IgD-negative memory B cell (primary cell): ENCODE measurements at regions not wholly inside any gene's neighbourhood (a gene's known extent, or its start where the extent isn't known, plus 50 kb on each side); places are given as distances from the start of the nearest gene placed in this dataset.
"Not testable (repeated sequence)": the region's sequence is repeated elsewhere in the genome, so short reads cannot be mapped to it uniquely, and the experiment has no call there.

ENCODE experiments used
- H3K27ac Mint-ChIP-seq, 3 donors: one replicate each; pipeline ENCODE4 v1.8.0; 2020 to 2022; ENCODE audit warnings: mild to moderate bottlenecking in 3 of 3, mixed read lengths in 3 of 3, moderate library complexity in 1 of 3
- H3K27me3 Mint-ChIP-seq: one replicate; pipeline ENCODE4 v1.8.0; 2021; ENCODE audit warnings: mixed read lengths
- H3K36me3 Mint-ChIP-seq: one replicate; pipeline ENCODE4 v1.8.0; 2020; ENCODE audit warnings: mild to moderate bottlenecking, mixed read lengths
- H3K4me1 Mint-ChIP-seq, 3 donors: one replicate each; pipeline ENCODE4 v1.8.0; 2020 to 2022; ENCODE audit warnings: mixed read lengths in 3 of 3, mild to moderate bottlenecking in 1 of 3
- H3K4me3 Mint-ChIP-seq, 4 donors: one replicate each; pipeline ENCODE4 v1.8.0; 2020 to 2022; ENCODE audit warnings: mild to moderate bottlenecking in 4 of 4, mixed read lengths in 4 of 4, moderate library complexity in 3 of 4
- H3K9me3 Mint-ChIP-seq, 3 donors: one replicate each; pipeline ENCODE4 v1.8.0; 2020 to 2021; ENCODE audit warnings: mixed read lengths in 3 of 3, mild to moderate bottlenecking in 1 of 3

DNA sequence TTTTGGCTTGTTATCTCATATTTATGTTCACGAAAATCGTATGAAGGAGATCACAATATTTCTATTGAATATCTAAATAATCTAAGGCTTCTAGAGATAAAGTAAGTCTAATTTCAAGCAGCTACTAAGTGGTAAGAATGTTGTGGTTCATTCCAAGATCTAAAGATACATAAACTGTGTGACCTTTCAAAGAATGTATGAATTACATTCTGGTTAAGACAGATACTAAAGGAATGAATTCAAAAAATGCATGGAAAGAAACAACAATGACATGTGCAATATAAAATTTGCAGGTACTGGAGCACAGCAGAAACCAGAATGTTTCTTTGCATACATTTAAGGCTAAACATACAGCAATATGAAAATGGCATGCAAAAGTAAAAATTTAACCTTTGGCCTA is 1214.6 kb downstream of the CDH8 start:
- H3K9me3 Mint-ChIP-seq = peaks cover 3 to 11% (median 4%) of the 10 kb centered on the region in 3 donors
- H3K4me3 Mint-ChIP-seq = no peak overlapping the region

GRCh38 chr16:60820361-60820760 is 1215.9 kb downstream of the CDH8 start:
- H3K4me1 Mint-ChIP-seq = no peaks in the 10 kb centered on the region
- H3K36me3 Mint-ChIP-seq = peaks cover 1% of the 10 kb centered on the region

More for the DNA sequence above, 1214.6 kb downstream of the CDH8 start:
- Mint-ChIP-seq H3K4me1 (no peaks in the 10 kb centered on the region), H3K36me3 (peaks cover under 1% of the 10 kb centered on the region), H3K27me3 (no peaks in the 10 kb centered on the region), H3K27ac (no peak overlapping the region)

DNA sequence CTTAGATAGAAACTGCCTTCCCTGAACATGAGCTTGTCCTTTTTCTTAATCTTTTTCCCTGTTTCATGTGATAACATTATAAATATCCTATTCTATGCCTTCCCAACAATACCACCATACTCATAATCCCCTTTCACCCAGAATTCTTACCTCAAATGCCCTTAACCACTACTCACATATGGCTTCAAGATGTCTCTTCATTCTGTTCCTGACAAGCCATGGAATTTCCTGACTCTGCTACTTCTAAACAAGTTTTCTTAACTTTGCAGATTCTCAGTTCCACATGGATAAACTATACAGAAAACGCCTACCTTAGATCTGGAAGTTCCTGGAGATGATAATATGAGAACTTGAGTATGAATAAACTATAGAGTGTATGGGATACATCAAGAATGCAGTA is 1217.8 kb downstream of the CDH8 start:
- Mint-ChIP-seq H3K36me3 (peaks cover 1% of the 10 kb centered on the region), H3K27me3 (no peaks in the 10 kb centered on the region), H3K9me3 (peaks cover 3 to 19% (median 5%) of the 10 kb centered on the region in 3 donors), H3K4me3 (no peak overlapping the region), H3K27ac (no peak overlapping the region), H3K4me1 (no peaks in the 10 kb centered on the region)

More at GRCh38 chr16:60820361-60820760, 1215.9 kb downstream of the CDH8 start:
- H3K27ac Mint-ChIP-seq = no peak overlapping the region
- H3K9me3 Mint-ChIP-seq = peaks cover 3 to 19% (median 5%) of the 10 kb centered on the region in 3 donors
- H3K27me3 Mint-ChIP-seq = no peaks in the 10 kb centered on the region
- H3K4me3 Mint-ChIP-seq = no peak overlapping the region

DNA sequence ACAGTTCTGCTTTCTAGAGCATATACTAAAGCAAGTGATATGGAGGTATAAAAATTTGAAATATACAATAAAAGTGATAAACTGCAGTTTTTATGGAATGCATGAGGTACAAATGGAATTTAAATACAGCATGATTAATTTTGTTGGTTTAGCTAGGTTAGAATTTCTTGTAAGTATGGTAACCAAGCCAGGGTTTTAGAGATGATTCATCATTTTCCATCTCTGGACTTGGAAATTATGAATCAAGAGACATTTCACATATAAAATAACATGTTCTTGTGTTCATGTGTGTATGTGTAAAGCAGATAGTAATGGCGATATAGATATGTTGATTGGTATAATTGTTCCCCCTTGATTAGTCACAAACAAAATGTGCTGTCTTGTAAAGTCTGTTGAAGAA is 1219.8 kb downstream of the CDH8 start:
- Mint-ChIP-seq H3K36me3 (peaks cover 1% of the 10 kb centered on the region), H3K4me1 (no peaks in the 10 kb centered on the region), H3K27ac (no peak overlapping the region), H3K4me3 (no peak overlapping the region), H3K9me3 (peaks cover 3 to 19% (median 5%) of the 10 kb centered on the region in 3 donors), H3K27me3 (no peaks in the 10 kb centered on the region)

GRCh38 chr16:60815865-60816264 is 1220.4 kb downstream of the CDH8 start:
- Mint-ChIP-seq H3K36me3 (peaks cover 1% of the 10 kb centered on the region), H3K27me3 (no peaks in the 10 kb centered on the region), H3K9me3 (peaks cover 3 to 19% (median 5%) of the 10 kb centered on the region in 3 donors), H3K27ac (no peak overlapping the region), H3K4me1 (no peaks in the 10 kb centered on the region), H3K4me3 (peak overlapping the region in 1 of 4 donors; percentile 28)

- Mint-ChIP-seq H3K4me1 (no peaks in the 10 kb centered on the region), H3K27ac (no peak overlapping the region), H3K27me3 (no peaks in the 10 kb centered on the region), H3K36me3 (peaks cover 1% of the 10 kb centered on the region), H3K9me3 (peaks cover 2 to 21% (median 7%) of the 10 kb centered on the region in 3 donors), H3K4me3 (no peak overlapping the region)
These were observed 1221.2 kb downstream of the CDH8 start for GRCh38 chr16:60815033-60815432.

- no peak overlapping the region for H3K27ac Mint-ChIP-seq
- no peaks in the 10 kb centered on the region for H3K4me1 Mint-ChIP-seq
- no peaks in the 10 kb centered on the region for H3K27me3 Mint-ChIP-seq
- peaks cover 4 to 15% (median 6%) of the 10 kb centered on the region in 3 donors for H3K9me3 Mint-ChIP-seq
- no peak overlapping the region for H3K4me3 Mint-ChIP-seq
- peaks cover under 1% of the 10 kb centered on the region for H3K36me3 Mint-ChIP-seq
These were observed 1224.6 kb downstream of the CDH8 start for GRCh38 chr16:60811657-60812056.

DNA sequence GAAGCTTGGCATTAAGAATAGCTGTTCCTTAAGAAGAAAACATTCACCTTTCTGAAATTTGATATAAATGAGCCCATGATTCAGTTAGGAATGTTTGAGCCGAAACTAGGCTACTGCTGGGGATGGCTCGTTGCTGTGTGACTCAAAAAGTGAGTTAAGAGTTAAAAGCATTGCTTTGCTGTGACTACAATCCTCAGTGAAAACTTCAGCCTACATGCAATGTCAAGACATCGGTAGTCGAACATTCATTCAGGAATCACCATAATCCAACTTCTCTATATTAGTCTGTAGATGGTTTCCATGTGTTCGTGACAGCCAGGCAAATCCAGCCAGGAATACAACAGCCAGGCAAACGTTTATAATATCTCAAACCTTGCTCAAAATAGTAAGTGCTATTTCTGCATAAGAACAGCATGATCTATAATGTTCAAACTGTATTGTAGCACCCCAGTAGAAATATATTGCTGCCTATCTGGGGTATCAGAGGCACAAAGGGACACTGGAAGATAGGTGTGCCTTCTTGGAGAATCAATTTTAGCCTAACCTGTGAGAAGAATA is 1225.1 kb downstream of the CDH8 start:
- peaks cover 5 to 17% (median 6%) of the 10 kb centered on the region in 3 donors for H3K9me3 Mint-ChIP-seq
- H3K27ac Mint-ChIP-seq = no peak overlapping the region
- H3K4me3 Mint-ChIP-seq = no peak overlapping the region
- H3K36me3 Mint-ChIP-seq = no peaks in the 10 kb centered on the region
- H3K27me3 Mint-ChIP-seq = no peaks in the 10 kb centered on the region
- H3K4me1 Mint-ChIP-seq = no peaks in the 10 kb centered on the region

DNA sequence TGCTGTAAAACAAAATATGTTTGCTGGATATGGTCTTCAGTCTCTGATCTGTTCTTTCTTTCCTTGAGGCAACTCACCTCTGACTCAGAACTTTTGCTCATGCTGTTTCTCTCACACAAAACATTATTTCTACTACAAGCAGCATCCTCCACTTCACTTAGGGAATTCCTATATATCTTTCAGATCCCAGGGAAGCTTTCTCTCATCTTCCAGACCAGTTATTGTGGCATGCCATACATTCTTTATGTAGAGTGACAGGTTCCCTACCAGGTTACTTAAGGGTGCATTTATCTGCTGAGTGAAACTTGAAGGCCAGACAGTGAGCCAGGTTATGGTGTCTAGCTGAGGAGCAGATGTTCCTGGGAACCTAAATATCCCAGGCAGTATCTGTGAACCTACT is 1226.0 kb downstream of the CDH8 start:
- Mint-ChIP-seq H3K36me3 (no peaks in the 10 kb centered on the region), H3K27me3 (no peaks in the 10 kb centered on the region), H3K4me3 (no peak overlapping the region), H3K4me1 (no peaks in the 10 kb centered on the region), H3K9me3 (peaks cover 5 to 16% (median 6%) of the 10 kb centered on the region in 3 donors), H3K27ac (no peak overlapping the region)

GRCh38 chr16:60792437-60792836 is 1243.8 kb downstream of the CDH8 start:
- Mint-ChIP-seq H3K27me3 (no peaks in the 10 kb centered on the region), H3K27ac (no peak overlapping the region), H3K4me1 (no peaks in the 10 kb centered on the region), H3K36me3 (peaks cover 2% of the 10 kb centered on the region), H3K4me3 (no peak overlapping the region), H3K9me3 (peaks cover 5 to 13% (median 5%) of the 10 kb centered on the region in 3 donors)

DNA sequence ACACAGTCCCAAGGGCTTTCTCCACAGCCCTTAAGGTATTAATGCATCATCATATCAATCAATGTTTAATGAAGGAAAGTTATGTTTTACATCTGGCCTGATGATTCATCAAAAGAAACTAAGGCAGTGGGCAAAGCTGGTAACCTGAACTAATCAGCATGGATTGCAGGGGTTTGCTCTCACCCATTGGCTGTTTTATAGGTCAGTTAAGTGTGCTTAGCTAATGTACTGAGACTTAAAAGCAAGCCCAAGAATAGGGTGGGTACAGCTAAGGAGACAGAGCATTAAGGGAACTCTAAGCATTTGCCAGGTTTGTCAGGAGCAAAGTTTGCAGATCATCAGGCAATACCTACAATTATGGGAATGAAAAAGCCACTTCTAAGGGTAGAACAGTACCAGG is 1247.6 kb downstream of the CDH8 start:
- no peaks in the 10 kb centered on the region for H3K4me1 Mint-ChIP-seq
- H3K4me3 Mint-ChIP-seq = no peak overlapping the region
- H3K27me3 Mint-ChIP-seq = no peaks in the 10 kb centered on the region
- H3K36me3 Mint-ChIP-seq = peaks cover under 1% of the 10 kb centered on the region
- H3K27ac Mint-ChIP-seq = no peak overlapping the region
- peaks cover 2 to 9% (median 4%) of the 10 kb centered on the region in 3 donors for H3K9me3 Mint-ChIP-seq

- no peaks in the 10 kb centered on the region for H3K27me3 Mint-ChIP-seq
- no peak overlapping the region for H3K27ac Mint-ChIP-seq
- no peak overlapping the region for H3K4me3 Mint-ChIP-seq
- H3K4me1 Mint-ChIP-seq = no peaks in the 10 kb centered on the region
- H3K9me3 Mint-ChIP-seq = peaks cover 1 to 19% (median 13%) of the 10 kb centered on the region in 3 donors
- H3K36me3 Mint-ChIP-seq = no peaks in the 10 kb centered on the region
These were observed 1260.0 kb downstream of the CDH8 start for GRCh38 chr16:60776281-60776680.

DNA sequence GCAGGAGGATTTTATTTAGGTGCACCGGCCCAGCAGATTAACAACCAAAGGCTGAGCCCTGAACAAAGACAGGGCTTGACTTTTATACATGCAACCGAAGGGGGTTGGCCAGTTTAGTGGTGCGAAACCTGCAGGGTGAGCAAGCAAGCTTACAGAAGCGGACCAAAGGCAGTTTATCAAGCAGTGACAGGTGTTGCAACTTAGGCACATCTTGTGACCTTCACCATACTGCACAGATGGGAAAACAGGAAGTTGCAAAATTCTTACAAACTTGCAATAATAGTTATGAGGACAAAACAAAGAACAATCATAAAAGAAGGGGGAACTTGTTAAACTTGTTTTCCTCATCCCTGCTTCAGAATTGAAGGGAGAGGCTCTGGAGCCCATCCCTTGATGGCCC is 1265.1 kb downstream of the CDH8 start:
- H3K36me3 Mint-ChIP-seq = no peaks in the 10 kb centered on the region
- H3K4me1 Mint-ChIP-seq = no peaks in the 10 kb centered on the region
- H3K27me3 Mint-ChIP-seq = no peaks in the 10 kb centered on the region
- peaks cover 2 to 23% (median 13%) of the 10 kb centered on the region in 3 donors for H3K9me3 Mint-ChIP-seq
- H3K4me3 Mint-ChIP-seq = no peak overlapping the region
- no peak overlapping the region for H3K27ac Mint-ChIP-seq

- H3K4me3 Mint-ChIP-seq, H3K27ac Mint-ChIP-seq: not testable (repeated sequence)
- peaks cover 4 to 26% (median 16%) of the 10 kb centered on the region in 3 donors for H3K9me3 Mint-ChIP-seq
These were observed 1265.9 kb downstream of the CDH8 start for GRCh38 chr16:60770384-60770783.

GRCh38 chr16:60763869-60764268 is 1272.4 kb downstream of the CDH8 start:
- Mint-ChIP-seq H3K4me1 (no peaks in the 10 kb centered on the region), H3K27me3 (no peaks in the 10 kb centered on the region), H3K9me3 (peaks cover 4 to 20% (median 5%) of the 10 kb centered on the region in 3 donors), H3K27ac (no peak overlapping the region), H3K4me3 (no peak overlapping the region), H3K36me3 (no peaks in the 10 kb centered on the region)

More at GRCh38 chr16:60770384-60770783, 1265.9 kb downstream of the CDH8 start:
- not testable (repeated sequence) for H3K4me1 Mint-ChIP-seq, H3K36me3 Mint-ChIP-seq, H3K27me3 Mint-ChIP-seq

- Mint-ChIP-seq H3K27me3 (no peaks in the 10 kb centered on the region), H3K4me1 (no peaks in the 10 kb centered on the region), H3K9me3 (peaks cover under 1 to 10% (median 4%) of the 10 kb centered on the region in 3 donors), H3K27ac (no peak overlapping the region), H3K36me3 (no peaks in the 10 kb centered on the region), H3K4me3 (no peak overlapping the region)
These were observed 1280.3 kb downstream of the CDH8 start for GRCh38 chr16:60755907-60756306.
